Endothelial cell of umbilical vein (primary cell): ENCODE measurements at regions not wholly inside any gene's neighbourhood (a gene's known extent, or its start where the extent isn't known, plus 50 kb on each side); places are given as distances from the start of the nearest gene placed in this dataset.

Experiments used
- JUN ChIP-seq: IDR thresholded peaks from 2 replicates; pipeline ENCODE4 v1.6.1; 2011; ENCODE audit warnings: borderline replicate concordance, low read depth; ENCODE audit not compliant: insufficient read length, insufficient read depth
- POLR2A ChIP-seq: IDR thresholded peaks from 2 replicates; pipeline ENCODE4 v1.6.1; 2012; ENCODE audit warnings: low read depth, mild to moderate bottlenecking, control low read depth, low read length
- POLR2AphosphoS5 ChIP-seq: IDR thresholded peaks from 2 replicates; pipeline ENCODE4 v1.6.1; 2012; ENCODE audit warnings: low read depth, mild to moderate bottlenecking, control low read depth, low read length, moderate library complexity; ENCODE audit not compliant: insufficient read depth
- TF ChIP-seq, protein P1 (sequence below), 2 donors: IDR thresholded peaks; 1 replicate in 1 of 2; 2 replicates in 1 of 2; pipeline ENCODE4 v1.5.1; 2011; ENCODE audit warnings: low read length in 2 of 2, mild to moderate bottlenecking in 2 of 2, moderate library complexity in 2 of 2, control low read depth in 1 of 2, inconsistent platforms in 1 of 2, low read depth in 1 of 2; ENCODE audit not compliant: insufficient read depth in 1 of 2; ENCODE audit errors: extremely low read depth in 1 of 2
- TF ChIP-seq, protein P2 (sequence below): IDR thresholded peaks from 2 replicates; pipeline ENCODE4 v1.6.1; 2011; ENCODE audit not compliant: insufficient read depth, insufficient read length

DNA sequence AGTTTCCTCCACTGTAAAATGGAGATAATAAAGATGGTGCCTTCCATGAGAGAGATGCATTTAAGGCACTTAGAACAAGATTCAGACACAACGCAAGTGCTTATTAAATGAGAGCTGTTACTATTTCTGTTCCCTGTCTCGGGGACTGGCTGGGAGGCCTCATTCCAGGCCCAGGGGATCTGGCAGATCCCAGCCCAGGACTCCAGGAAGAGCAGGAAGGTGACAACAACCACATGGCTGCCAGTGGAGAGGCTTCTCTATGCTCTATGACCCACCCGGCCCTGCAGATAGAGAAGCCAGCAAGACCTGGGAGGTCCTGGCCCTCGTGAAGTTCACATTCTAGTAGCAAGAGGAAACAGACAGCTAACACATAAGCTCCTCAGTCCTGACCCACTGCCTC is 175.5 kb downstream of the ACTL8 start:
- TF ChIP-seq, protein P1, sequence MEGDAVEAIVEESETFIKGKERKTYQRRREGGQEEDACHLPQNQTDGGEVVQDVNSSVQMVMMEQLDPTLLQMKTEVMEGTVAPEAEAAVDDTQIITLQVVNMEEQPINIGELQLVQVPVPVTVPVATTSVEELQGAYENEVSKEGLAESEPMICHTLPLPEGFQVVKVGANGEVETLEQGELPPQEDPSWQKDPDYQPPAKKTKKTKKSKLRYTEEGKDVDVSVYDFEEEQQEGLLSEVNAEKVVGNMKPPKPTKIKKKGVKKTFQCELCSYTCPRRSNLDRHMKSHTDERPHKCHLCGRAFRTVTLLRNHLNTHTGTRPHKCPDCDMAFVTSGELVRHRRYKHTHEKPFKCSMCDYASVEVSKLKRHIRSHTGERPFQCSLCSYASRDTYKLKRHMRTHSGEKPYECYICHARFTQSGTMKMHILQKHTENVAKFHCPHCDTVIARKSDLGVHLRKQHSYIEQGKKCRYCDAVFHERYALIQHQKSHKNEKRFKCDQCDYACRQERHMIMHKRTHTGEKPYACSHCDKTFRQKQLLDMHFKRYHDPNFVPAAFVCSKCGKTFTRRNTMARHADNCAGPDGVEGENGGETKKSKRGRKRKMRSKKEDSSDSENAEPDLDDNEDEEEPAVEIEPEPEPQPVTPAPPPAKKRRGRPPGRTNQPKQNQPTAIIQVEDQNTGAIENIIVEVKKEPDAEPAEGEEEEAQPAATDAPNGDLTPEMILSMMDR (IDR thresholded peaks at IDR 0.05; ENCODE audit: extremely low read depth in 1 of 2, insufficient read depth in 1 of 2, low read depth in 1 of 2, low read length in 2 of 2), result no peak
- TF ChIP-seq POLR2A (no peak), POLR2AphosphoS5 (no peak), JUN (no peak)
- TF ChIP-seq, protein P2, sequence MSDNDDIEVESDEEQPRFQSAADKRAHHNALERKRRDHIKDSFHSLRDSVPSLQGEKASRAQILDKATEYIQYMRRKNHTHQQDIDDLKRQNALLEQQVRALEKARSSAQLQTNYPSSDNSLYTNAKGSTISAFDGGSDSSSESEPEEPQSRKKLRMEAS, result no peak
